DND-41 (cell line): ENCODE measurements at regions not wholly inside any gene's neighbourhood (a gene's known extent, or its start where the extent isn't known, plus 50 kb on each side); places are given as distances from the start of the nearest gene placed in this dataset.
"Not testable (repeated sequence)": the region's sequence is repeated elsewhere in the genome, so short reads cannot be mapped to it uniquely, and the experiment has no call there.

ENCODE experiments used
- ATAC-seq: fragments of 200-7000 bp; cut with Tn5 transposase; 3 replicates; pipeline ENCODE4 v1.9.1; 2021; ENCODE audit warnings: low read depth; ENCODE audit not compliant: insufficient read depth
- DNase-seq: peaks from one replicate; pipeline ENCODE4 v3.0.0-alpha.2; 2020
- H2AFZ ChIP-seq: 2 replicates; pipeline ENCODE4 v1.6.0; 2012; ENCODE audit warnings: low read depth, low read length
- H3K27ac ChIP-seq: 2 replicates; pipeline ENCODE4 v1.5.1; 2012; ENCODE audit warnings: low read length, inconsistent platforms
- H3K27me3 ChIP-seq: fragments of 200-600 bp; sonication (generic); 2 replicates; pipeline ENCODE4 v1.6.0; 2012; ENCODE audit warnings: low read length, mild to moderate bottlenecking, inconsistent platforms; ENCODE audit not compliant: insufficient read depth, poor library complexity
- H3K36me3 ChIP-seq: 2 replicates; pipeline ENCODE4 v1.5.1; 2012; ENCODE audit warnings: low read length, inconsistent platforms; ENCODE audit not compliant: insufficient read depth
- H3K4me1 ChIP-seq: 2 replicates; pipeline ENCODE4 v1.5.1; 2012; ENCODE audit warnings: mild to moderate bottlenecking, low read length; ENCODE audit not compliant: insufficient read depth
- H3K4me2 ChIP-seq: 2 replicates; pipeline ENCODE4 v1.6.0; 2012; ENCODE audit warnings: mild to moderate bottlenecking, moderate library complexity, low read length, inconsistent platforms; ENCODE audit not compliant: insufficient read depth
- H3K4me3 ChIP-seq, 2 experiments: fragments of 200-600 bp in 1 of 2; shearing (Covaris generic) in 1 of 2; 2 replicates each; pipeline ENCODE4 v1.5.1; 2012 to 2016; ENCODE audit warnings: inconsistent platforms in 2 of 2, low read length in 2 of 2, mild to moderate bottlenecking in 2 of 2, low read depth in 1 of 2, moderate library complexity in 1 of 2
- H3K79me2 ChIP-seq: 2 replicates; pipeline ENCODE4 v1.6.0; 2012; ENCODE audit warnings: low read length, inconsistent platforms; ENCODE audit not compliant: insufficient read depth
- H3K9ac ChIP-seq: 2 replicates; pipeline ENCODE4 v1.6.0; 2012; ENCODE audit warnings: low read depth, mild to moderate bottlenecking, inconsistent platforms, low read length, moderate library complexity
- H3K9me3 ChIP-seq: 2 replicates; pipeline ENCODE4 v1.5.1; 2012; ENCODE audit warnings: low read length, moderate library complexity, mild to moderate bottlenecking, inconsistent platforms; ENCODE audit not compliant: insufficient read depth, severe bottlenecking
- H4K20me1 ChIP-seq: 2 replicates; pipeline ENCODE4 v1.6.0; 2012; ENCODE audit warnings: low read length; ENCODE audit not compliant: insufficient read depth
- EZH2 ChIP-seq: IDR thresholded peaks from 3 replicates; pipeline ENCODE4 v1.6.1; 2012; ENCODE audit warnings: borderline replicate concordance, low read depth, mild to moderate bottlenecking, moderate library complexity, low read length, inconsistent platforms; ENCODE audit not compliant: severe bottlenecking
- TF ChIP-seq, protein P1 (sequence below): IDR thresholded peaks from 2 replicates; pipeline ENCODE4 v1.5.1; 2012; ENCODE audit warnings: borderline replicate concordance, low read length, moderate library complexity, mild to moderate bottlenecking; ENCODE audit not compliant: poor library complexity, severe bottlenecking; ENCODE audit errors: extremely low read depth

- no peak for DNase-seq
- no peak for ATAC-seq
- Histone ChIP-seq H4K20me1 (no peaks in the 10 kb centered on the region), H3K36me3 (no peaks in the 10 kb centered on the region), H3K4me2 (no peak overlapping the region), H3K4me1 (no peaks in the 10 kb centered on the region), H2AFZ (no peak overlapping the region), H3K9me3 (no peaks in the 10 kb centered on the region), H3K9ac (no peak overlapping the region), H3K27ac (no peak overlapping the region), H3K4me3 (no peak overlapping the region), H3K79me2 (no peaks in the 10 kb centered on the region), H3K27me3 (no peaks in the 10 kb centered on the region)
- TF ChIP-seq EZH2, result no peak
- TF ChIP-seq, protein P1, sequence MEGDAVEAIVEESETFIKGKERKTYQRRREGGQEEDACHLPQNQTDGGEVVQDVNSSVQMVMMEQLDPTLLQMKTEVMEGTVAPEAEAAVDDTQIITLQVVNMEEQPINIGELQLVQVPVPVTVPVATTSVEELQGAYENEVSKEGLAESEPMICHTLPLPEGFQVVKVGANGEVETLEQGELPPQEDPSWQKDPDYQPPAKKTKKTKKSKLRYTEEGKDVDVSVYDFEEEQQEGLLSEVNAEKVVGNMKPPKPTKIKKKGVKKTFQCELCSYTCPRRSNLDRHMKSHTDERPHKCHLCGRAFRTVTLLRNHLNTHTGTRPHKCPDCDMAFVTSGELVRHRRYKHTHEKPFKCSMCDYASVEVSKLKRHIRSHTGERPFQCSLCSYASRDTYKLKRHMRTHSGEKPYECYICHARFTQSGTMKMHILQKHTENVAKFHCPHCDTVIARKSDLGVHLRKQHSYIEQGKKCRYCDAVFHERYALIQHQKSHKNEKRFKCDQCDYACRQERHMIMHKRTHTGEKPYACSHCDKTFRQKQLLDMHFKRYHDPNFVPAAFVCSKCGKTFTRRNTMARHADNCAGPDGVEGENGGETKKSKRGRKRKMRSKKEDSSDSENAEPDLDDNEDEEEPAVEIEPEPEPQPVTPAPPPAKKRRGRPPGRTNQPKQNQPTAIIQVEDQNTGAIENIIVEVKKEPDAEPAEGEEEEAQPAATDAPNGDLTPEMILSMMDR, result no peak
Measured at GRCh38 chr10:3255616-3256015, 83.0 kb upstream of the PITRM1 start.

DNA sequence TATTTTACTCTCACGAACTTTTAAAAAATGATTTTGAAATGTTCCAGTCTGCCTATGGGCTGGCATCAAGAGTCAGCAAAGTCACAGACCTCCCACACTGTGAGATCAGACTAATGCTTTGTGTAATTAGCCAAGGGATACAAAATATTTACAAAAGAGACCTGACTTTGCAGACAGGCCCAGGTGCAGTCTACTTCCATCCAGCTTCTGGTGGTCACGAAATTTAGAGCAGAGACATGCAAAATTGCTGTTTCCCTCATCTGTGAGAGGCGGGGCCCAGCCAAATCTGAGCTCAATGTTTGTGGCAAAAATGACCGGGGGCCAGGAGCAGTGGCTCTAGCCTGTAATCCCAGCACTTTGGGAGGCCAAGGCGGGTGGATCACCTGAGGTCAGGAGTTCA lies 82.5 kb upstream of the PITRM1 start:
- Histone ChIP-seq H3K4me2 (no peak overlapping the region), H3K4me1 (no peaks in the 10 kb centered on the region), H4K20me1 (no peaks in the 10 kb centered on the region), H3K9me3 (no peaks in the 10 kb centered on the region), H3K27ac (no peak overlapping the region), H3K36me3 (no peaks in the 10 kb centered on the region), H3K9ac (no peak overlapping the region), H3K4me3 (no peak overlapping the region), H3K27me3 (peaks cover 1% of the 10 kb centered on the region), H2AFZ (no peak overlapping the region), H3K79me2 (no peaks in the 10 kb centered on the region)
- no peak for ATAC-seq
- TF ChIP-seq, protein P1, result no peak
- no peak for TF ChIP-seq EZH2
- DNase-seq, result no peak

DNA sequence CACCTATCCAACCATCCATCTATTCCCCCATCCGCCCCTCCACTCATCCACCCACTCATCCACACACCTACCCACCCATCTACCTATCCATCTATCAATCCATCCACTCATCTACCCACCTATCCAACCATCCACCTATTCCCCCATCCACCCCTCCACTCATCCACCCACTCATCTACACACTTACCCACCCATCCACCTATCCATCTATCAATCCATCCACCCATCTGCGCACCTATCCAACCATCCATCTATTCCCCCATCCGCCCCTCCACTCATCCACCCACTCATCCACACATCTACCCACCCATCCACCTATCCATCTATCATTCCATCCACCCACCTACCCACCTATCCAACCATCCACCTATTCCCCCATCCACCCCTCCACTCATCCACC lies 81.4 kb upstream of the PITRM1 start:
- H3K4me2 ChIP-seq, H3K27me3 ChIP-seq, H3K9me3 ChIP-seq, H3K36me3 ChIP-seq, H2AFZ ChIP-seq, H3K9ac ChIP-seq, DNase-seq, H3K4me1 ChIP-seq, ATAC-seq, H4K20me1 ChIP-seq, H3K79me2 ChIP-seq, H3K27ac ChIP-seq, H3K4me3 ChIP-seq: not testable (repeated sequence)

DNA sequence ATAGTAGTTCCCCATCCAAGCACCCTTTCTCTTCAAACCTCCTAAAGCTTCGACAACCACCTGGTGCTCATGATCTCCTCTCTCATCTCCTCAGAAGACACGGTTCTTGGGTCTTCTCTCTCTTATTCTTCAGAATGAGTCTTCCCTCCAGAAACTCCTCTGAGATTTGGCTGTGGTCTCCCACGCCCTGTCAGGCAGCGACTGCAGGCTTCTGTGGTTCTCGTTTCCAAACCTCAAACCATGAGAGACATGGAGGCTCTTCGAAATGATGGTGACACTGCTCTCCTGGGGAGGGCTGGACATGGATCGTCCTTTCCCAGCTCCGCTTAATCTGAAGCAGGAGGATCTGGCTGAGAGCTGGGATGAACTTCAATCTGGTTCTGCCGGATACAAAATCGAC lies 78.6 kb upstream of the PITRM1 start:
- no peaks in the 10 kb centered on the region for H3K9me3 ChIP-seq
- DNase-seq, result peak; percentile 52
- peaks cover 7% of the 10 kb centered on the region for H3K27me3 ChIP-seq
- no peaks in the 10 kb centered on the region for H3K36me3 ChIP-seq
- no peaks in the 10 kb centered on the region for H3K79me2 ChIP-seq
- ATAC-seq, result peak; percentile 85
- H3K9ac ChIP-seq, result no peak overlapping the region
- no peak overlapping the region for H3K27ac ChIP-seq
- no peak overlapping the region for H3K4me3 ChIP-seq
- TF ChIP-seq EZH2, result no peak
- TF ChIP-seq, protein P1, result no peak
- H3K4me1 ChIP-seq, result no peaks in the 10 kb centered on the region
- no peak overlapping the region for H2AFZ ChIP-seq
- H3K4me2 ChIP-seq, result no peak overlapping the region
- no peaks in the 10 kb centered on the region for H4K20me1 ChIP-seq
